A673 (cell line): ENCODE measurements at regions not wholly inside any gene's neighbourhood (a gene's known extent, or its start where the extent isn't known, plus 50 kb on each side); places are given as distances from the start of the nearest gene placed in this dataset.

Source experiments
- BruUV-seq: library from RNA; stranded (reverse); fragments of 400-500 nt; replicated peaks from 2 replicates; lab custom pipeline; 2021; lab: Mats Ljungman, UMichigan
- CTCF ChIA-PET: fragments of 300-600 bp; sonication (Branson Sonifier 250); formaldehyde crosslinking; loops from one replicate; lab custom pipeline; 2022; ENCODE audit warnings: antibody characterized with exemption; lab: Charles Lee
- POLR2A ChIA-PET: fragments of 300-600 bp; sonication (Branson Sonifier 250); formaldehyde crosslinking; loops from one replicate; lab custom pipeline; 2022; ENCODE audit warnings: antibody characterized with exemption; ENCODE audit not compliant: low non-redundant PET; lab: Charles Lee
- DNase-seq: peaks from one replicate; pipeline ENCODE4 v3.0.0-alpha.2; 2015; ENCODE audit warnings: low spot score
- H3K27ac ChIP-seq: fragments of 200-600 bp; sonication (generic); 2 replicates; pipeline ENCODE4 v1.5.1; 2016; ENCODE audit warnings: mixed run types, low read depth, mild to moderate bottlenecking, mixed read lengths, antibody characterized with exemption, low read length; ENCODE audit not compliant: poor library complexity, severe bottlenecking
- H3K27me3 ChIP-seq: fragments of 200-600 bp; sonication (generic); replicated peaks from 2 replicates; pipeline ENCODE4 v1.6.1; 2017; ENCODE audit warnings: mixed run types, low read depth, mild to moderate bottlenecking, mixed read lengths, antibody characterized with exemption, low read length; ENCODE audit not compliant: insufficient read depth, poor library complexity
- H3K36me3 ChIP-seq: fragments of 200-600 bp; sonication (generic); 2 replicates; pipeline ENCODE4 v1.6.1; 2016; ENCODE audit warnings: mixed run types, mild to moderate bottlenecking, mixed read lengths, antibody characterized with exemption, low read length; ENCODE audit not compliant: insufficient read depth, poor library complexity, severe bottlenecking
- H3K4me1 ChIP-seq: fragments of 200-600 bp; sonication (generic); 2 replicates; pipeline ENCODE4 v1.6.1; 2017; ENCODE audit warnings: mixed run types, mild to moderate bottlenecking, mixed read lengths, antibody characterized with exemption, low read length; ENCODE audit not compliant: insufficient read depth, poor library complexity, severe bottlenecking
- H3K4me3 ChIP-seq: fragments of 200-600 bp; sonication (generic); 2 replicates; pipeline ENCODE4 v1.5.1; 2016; ENCODE audit warnings: low read depth, mixed run types, mild to moderate bottlenecking, mixed read lengths, low read length; ENCODE audit not compliant: poor library complexity, severe bottlenecking
- H3K9me3 ChIP-seq: fragments of 200-600 bp; sonication (generic); 2 replicates; pipeline ENCODE4 v1.6.1; 2016; ENCODE audit warnings: mixed run types, low read depth, mild to moderate bottlenecking, mixed read lengths, antibody characterized with exemption, low read length; ENCODE audit not compliant: poor library complexity, severe bottlenecking
- EZH2 ChIP-seq: fragments of 200-600 bp; sonication (generic); IDR thresholded peaks from 2 replicates; pipeline ENCODE4 v1.6.1; 2017; ENCODE audit warnings: borderline replicate concordance, low read depth, mild to moderate bottlenecking, mixed read lengths, antibody characterized with exemption, low read length; ENCODE audit not compliant: poor library complexity, severe bottlenecking
- intact Hi-C: fragments of 100-400 bp; cut with micrococcal nuclease; formaldehyde crosslinking; loops from one replicate; pipeline ENCODE4 v1.10.0; 2022; ENCODE audit not compliant: unreplicated experiment
- TF ChIP-seq, protein P1 (sequence below): fragments of 300-800, 200-600 bp; sonication (generic); conservative IDR thresholded peaks from 2 replicates; pipeline ENCODE4 v1.5.1; 2017; ENCODE audit warnings: low read depth, mild to moderate bottlenecking, antibody characterized with exemption, low read length, moderate library complexity, mixed read lengths

DNA sequence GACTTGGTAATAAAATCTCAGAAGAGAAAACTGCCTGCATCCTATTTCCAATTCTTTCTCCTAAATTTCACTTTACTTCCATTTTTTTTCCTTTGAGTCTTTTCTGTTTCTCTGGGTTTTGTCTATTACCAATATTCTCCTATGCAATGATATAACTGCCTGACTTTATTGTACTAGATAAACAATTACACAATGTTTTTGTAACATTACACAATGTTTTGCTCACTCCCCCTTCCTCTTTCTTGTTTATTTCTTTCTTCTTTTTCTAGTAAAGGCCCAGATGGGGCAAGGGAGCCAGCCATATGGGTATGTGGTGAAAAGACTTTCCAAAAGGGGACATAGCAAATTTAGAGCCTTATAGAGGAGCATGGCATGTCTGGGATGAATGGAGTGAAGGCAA lies 278.7 kb upstream of the PHYHIPL start:
- DNase-seq: no peak
- Histone ChIP-seq H3K36me3 (no peaks in the 10 kb centered on the region), H3K27me3 (no peaks in the 10 kb centered on the region), H3K4me1 (no peaks in the 10 kb centered on the region), H3K4me3 (no peak overlapping the region), H3K9me3 (no peaks in the 10 kb centered on the region), H3K27ac (no peak overlapping the region)
- ChIA-PET CTCF (no interaction called here), POLR2A (no interaction called here)
- intact Hi-C loops: no loop called here
- BruUV-seq: no TSS peak
- TF ChIP-seq, protein P1, sequence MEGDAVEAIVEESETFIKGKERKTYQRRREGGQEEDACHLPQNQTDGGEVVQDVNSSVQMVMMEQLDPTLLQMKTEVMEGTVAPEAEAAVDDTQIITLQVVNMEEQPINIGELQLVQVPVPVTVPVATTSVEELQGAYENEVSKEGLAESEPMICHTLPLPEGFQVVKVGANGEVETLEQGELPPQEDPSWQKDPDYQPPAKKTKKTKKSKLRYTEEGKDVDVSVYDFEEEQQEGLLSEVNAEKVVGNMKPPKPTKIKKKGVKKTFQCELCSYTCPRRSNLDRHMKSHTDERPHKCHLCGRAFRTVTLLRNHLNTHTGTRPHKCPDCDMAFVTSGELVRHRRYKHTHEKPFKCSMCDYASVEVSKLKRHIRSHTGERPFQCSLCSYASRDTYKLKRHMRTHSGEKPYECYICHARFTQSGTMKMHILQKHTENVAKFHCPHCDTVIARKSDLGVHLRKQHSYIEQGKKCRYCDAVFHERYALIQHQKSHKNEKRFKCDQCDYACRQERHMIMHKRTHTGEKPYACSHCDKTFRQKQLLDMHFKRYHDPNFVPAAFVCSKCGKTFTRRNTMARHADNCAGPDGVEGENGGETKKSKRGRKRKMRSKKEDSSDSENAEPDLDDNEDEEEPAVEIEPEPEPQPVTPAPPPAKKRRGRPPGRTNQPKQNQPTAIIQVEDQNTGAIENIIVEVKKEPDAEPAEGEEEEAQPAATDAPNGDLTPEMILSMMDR: no peak
- TF ChIP-seq EZH2: no peak

DNA sequence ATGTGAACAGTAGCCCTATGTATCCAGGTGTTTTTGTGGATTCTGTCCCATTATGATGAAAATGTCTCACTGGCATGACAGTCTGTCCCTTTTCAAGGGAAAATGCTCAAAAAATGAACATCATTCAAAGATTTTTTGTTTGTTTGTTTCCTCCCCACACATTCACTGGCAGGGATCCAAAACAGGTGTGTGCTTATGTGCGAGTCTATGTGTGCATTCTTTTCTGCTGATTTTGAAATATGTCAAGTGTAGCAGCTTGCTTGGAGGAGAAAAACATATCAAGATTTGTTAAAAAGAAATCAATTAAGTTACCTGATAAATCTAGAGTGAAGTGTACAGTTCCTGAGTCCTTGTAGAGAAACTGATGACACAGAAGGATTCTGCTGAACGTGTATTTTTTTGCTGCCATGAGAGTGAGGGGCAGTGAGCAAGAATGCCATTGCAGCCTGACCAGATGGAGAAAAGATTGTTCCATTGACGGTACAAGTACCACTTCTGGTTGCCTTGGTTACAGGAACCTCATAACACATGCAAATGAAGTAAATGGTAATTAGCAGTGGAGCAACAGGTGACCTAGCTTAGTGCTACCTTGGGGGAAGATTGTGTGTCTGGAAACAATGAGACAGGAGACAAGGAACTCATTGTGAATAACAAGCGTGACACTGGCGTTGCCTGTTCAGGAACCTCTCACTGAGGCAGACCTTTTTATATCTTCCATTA lies 277.4 kb upstream of the PHYHIPL start:
- no peak for DNase-seq
- CTCF ChIA-PET: no interaction called here
- no peaks in the 10 kb centered on the region for H3K9me3 ChIP-seq
- BruUV-seq: no TSS peak
- no peaks in the 10 kb centered on the region for H3K27me3 ChIP-seq
- H3K4me3 ChIP-seq: no peak overlapping the region
- H3K36me3 ChIP-seq: no peaks in the 10 kb centered on the region
- intact Hi-C loops: no loop called here
- H3K27ac ChIP-seq: no peak overlapping the region
- no peaks in the 10 kb centered on the region for H3K4me1 ChIP-seq
- POLR2A ChIA-PET: no interaction called here
- TF ChIP-seq, protein P1: no peak
- TF ChIP-seq EZH2: no peak

DNA sequence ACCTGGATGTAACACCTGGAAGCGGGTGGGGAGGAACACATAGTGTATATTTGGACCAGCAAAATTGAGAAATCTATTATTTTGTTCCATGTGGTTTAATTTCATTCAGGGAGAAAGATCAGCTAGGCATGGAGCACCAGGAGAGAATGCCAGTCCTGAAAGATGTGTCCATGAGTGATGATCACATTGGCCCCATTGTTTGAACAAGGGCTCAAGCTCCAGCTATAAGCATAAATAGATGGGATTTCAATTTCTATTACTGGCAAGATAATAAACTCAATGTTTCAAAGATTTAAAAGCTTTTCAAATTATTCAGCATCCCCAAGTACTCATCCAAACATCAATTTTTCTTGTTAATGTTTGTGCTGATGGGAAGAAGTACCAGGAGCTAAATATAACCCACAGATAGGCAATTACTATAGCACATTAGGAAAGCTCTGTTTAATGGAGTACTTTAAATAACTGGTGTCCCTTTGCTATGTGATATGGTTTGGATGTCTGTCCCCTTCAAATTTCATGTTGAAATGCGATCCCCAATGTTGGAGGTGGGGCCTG lies 275.3 kb upstream of the PHYHIPL start:
- Histone ChIP-seq H3K36me3 (no peaks in the 10 kb centered on the region), H3K9me3 (no peaks in the 10 kb centered on the region), H3K27me3 (no peaks in the 10 kb centered on the region), H3K27ac (no peak overlapping the region), H3K4me1 (no peaks in the 10 kb centered on the region), H3K4me3 (no peak overlapping the region)
- intact Hi-C loops: no loop called here
- POLR2A ChIA-PET: no interaction called here
- no TSS peak for BruUV-seq
- TF ChIP-seq, protein P1: no peak
- no peak for TF ChIP-seq EZH2
- CTCF ChIA-PET: no interaction called here
- DNase-seq: no peak
